Heart left ventricle (tissue), 16 donors: ENCODE measurements at regions not wholly inside any gene's neighbourhood (a gene's known extent, or its start where the extent isn't known, plus 50 kb on each side); places are given as distances from the start of the nearest gene placed in this dataset.

ENCODE experiments used
- ATAC-seq, 4 donors: fragments of 200-7000 bp; cut with Tn5 transposase; one replicate each; pipeline ENCODE4 v1.9.1; 2020 to 2022; ENCODE audit warnings: moderate library complexity in 4 of 4, mild to moderate bottlenecking in 3 of 4, moderate number of reproducible peaks in 1 of 4
- DNase-seq, 5 donors: peaks; one replicate each; pipeline ENCODE4 v3.0.0-alpha.2; 2020
- H3K27ac ChIP-seq, 12 donors: fragments of 200-600 bp; sonication (generic) in 4 of 12; one replicate each; pipeline versions ENCODE4 v1.5.0 to v1.8.0; 2016 to 2022; ENCODE audit warnings: mild to moderate bottlenecking in 2 of 12
- H3K27me3 ChIP-seq, 9 donors: fragments of 200-600 bp; sonication (generic) in 2 of 9; one replicate each; pipeline versions ENCODE4 v1.5.1 to v1.8.0; 2016 to 2022; ENCODE audit warnings: mild to moderate bottlenecking in 3 of 9
- H3K36me3 ChIP-seq, 9 donors: fragments of 200-600 bp; sonication (generic) in 2 of 9; one replicate each; pipeline versions ENCODE4 v1.5.0 to v1.8.0; 2018 to 2022; ENCODE audit warnings: mild to moderate bottlenecking in 2 of 9
- H3K4me1 ChIP-seq, 12 donors: fragments of 200-600 bp; sonication (generic) in 4 of 12; one replicate each; pipeline versions ENCODE4 v1.5.0 to v1.8.0; 2016 to 2022; ENCODE audit warnings: mild to moderate bottlenecking in 3 of 12
- H3K4me3 ChIP-seq, 12 donors: fragments of 200-600 bp; sonication (generic) in 4 of 12; one replicate each; pipeline versions ENCODE4 v1.5.0 to v1.8.0; 2017 to 2022; ENCODE audit warnings: mild to moderate bottlenecking in 9 of 12, moderate library complexity in 4 of 12
- H3K9me3 ChIP-seq, 12 donors: fragments of 200-600 bp; sonication (generic) in 4 of 12; one replicate each; pipeline versions ENCODE4 v1.5.0 to v1.8.0; 2016 to 2022; ENCODE audit warnings: mild to moderate bottlenecking in 1 of 12
- POLR2A ChIP-seq, 2 donors: fragments of 450-650 bp; IDR thresholded peaks; one replicate each; pipeline ENCODE4 v1.6.1; 2017; ENCODE audit warnings: antibody characterized with exemption in 2 of 2, mild to moderate bottlenecking in 2 of 2, moderate library complexity in 2 of 2
- WGBS, 4 donors: extraction: QIAGEN DNeasy Blood & Tissue Kit in 2 of 4; methylation state at CpG; one replicate each; pipeline versions ENCODE4 v1.1.5 to v1.1.7; 2013 to 2018; 5-methylcytosine and 5-hydroxymethylcytosine counted together
- intact Hi-C, 10 donors: fragments of 100-400 bp; cut with DNase I; formaldehyde crosslinking; loops; one replicate each; pipeline versions ENCODE4 v1.11.1 to v1.14.2; 2022
- TF ChIP-seq, protein P1 (sequence below), 12 donors: fragments of 200-600 bp; sonication (generic) in 4 of 12; IDR thresholded peaks; one replicate each; pipeline versions ENCODE4 v1.5.0 to v1.8.0; 2018 to 2022; ENCODE audit warnings: antibody characterized with exemption in 12 of 12, mild to moderate bottlenecking in 5 of 12
- donor health status: ischemic (EF 13 %, LVEDD 7.1; RV severe dilation, severe dysfunction).
- donor health status: healthy with polysubstance abuse.
- donor health status: DM: no; HTN: yes; CAD: no.
- donor health status: DM: no; HTN: no; CAD: no.
- donor health status: ischemic (EF 25% LVEDD 6.9; RV normal size, moderate dysfunction).
- donor health status: ischemic (EF 25% LVEDD 5.7; RV mildly dilated, moderate dysfunction).
- donor health status: healthy.
- donor health status: DM: yes; HTN: yes; CAD: no.
- donor health status: ischemic (EF 35%, LVEDD 5.7; RV mildly dilated, moderate dysfunction).
- donor health status: nonischemic (EF 11% LVEDD 7.7; RV severe dilation, severe dysfunction).
- donor health status: DM: yes; HTN: yes; CAD: no.
- donor health status: PGD.
- donor health status: ischemic (EF 29% LVEDD 5.4; RV normal size, mild dysfunction).
- donor health status: nonischemic (EF 23%, LVEDD 6.1; RV moderate dilation, normal function).

DNA sequence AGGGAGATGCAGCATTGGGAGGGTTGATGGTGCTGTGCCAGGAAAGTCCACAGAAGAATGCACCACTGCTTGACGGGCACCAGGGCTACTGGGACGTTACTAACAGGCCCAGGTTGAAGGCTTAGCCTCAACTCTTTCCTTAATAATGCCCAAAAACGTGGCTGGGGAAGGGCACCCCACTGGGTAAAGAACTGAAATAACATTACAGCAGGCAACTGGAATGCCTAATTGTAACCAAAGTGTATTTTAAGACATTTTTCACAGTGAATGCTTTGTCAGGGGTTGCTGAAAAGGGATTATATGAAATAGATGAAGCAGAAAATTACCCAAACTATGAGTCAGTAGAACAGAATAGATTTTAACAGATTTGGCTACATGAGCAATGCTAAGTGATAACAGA is 191.3 kb downstream of the CMPK2 start:
- Histone ChIP-seq H3K36me3 (no peaks in the 10 kb centered on the region), H3K9me3 (no peaks in the 10 kb centered on the region), H3K4me1 (no peaks in the 10 kb centered on the region), H3K4me3 (no peak overlapping the region), H3K27ac (no peak overlapping the region), H3K27me3 (no peaks in the 10 kb centered on the region)
- TF ChIP-seq, protein P1, sequence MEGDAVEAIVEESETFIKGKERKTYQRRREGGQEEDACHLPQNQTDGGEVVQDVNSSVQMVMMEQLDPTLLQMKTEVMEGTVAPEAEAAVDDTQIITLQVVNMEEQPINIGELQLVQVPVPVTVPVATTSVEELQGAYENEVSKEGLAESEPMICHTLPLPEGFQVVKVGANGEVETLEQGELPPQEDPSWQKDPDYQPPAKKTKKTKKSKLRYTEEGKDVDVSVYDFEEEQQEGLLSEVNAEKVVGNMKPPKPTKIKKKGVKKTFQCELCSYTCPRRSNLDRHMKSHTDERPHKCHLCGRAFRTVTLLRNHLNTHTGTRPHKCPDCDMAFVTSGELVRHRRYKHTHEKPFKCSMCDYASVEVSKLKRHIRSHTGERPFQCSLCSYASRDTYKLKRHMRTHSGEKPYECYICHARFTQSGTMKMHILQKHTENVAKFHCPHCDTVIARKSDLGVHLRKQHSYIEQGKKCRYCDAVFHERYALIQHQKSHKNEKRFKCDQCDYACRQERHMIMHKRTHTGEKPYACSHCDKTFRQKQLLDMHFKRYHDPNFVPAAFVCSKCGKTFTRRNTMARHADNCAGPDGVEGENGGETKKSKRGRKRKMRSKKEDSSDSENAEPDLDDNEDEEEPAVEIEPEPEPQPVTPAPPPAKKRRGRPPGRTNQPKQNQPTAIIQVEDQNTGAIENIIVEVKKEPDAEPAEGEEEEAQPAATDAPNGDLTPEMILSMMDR (IDR thresholded peaks at IDR 0.05), result no peak
- TF ChIP-seq POLR2A (IDR thresholded peaks at IDR 0.05), result no peak
- WGBS, 4 donors, result 72 to 77% (median 74%) methylated on average over 3 of the region's 3 CpGs
- DNase-seq (no peak), ATAC-seq (no peak)
- intact Hi-C loops, result no loop called here

DNA sequence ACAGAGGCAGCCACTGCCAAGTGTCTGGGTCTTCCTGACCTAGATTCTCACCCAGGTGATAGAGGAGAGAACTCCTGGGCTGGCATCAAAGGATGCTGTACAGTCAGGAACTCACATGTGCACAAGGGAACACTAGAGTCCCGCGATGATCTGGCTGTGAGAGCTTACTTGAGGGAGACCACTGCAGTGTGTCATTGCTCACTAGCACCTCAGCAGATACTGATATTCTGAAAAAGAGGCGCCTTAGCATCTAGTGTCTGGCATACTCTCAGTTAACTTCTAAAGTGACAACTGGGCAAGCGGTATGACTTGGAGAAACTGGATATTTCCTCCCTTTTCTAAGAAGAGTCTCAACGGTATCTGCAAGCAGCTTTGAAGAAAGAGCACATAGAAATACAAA is 189.9 kb downstream of the CMPK2 start:
- DNase-seq (no peak), ATAC-seq (no peak)
- H3K27ac ChIP-seq, result no peak overlapping the region
- TF ChIP-seq, protein P1 (IDR thresholded peaks at IDR 0.05), result no peak
- TF ChIP-seq POLR2A (IDR thresholded peaks at IDR 0.05), result no peak
- H3K36me3 ChIP-seq, result no peaks in the 10 kb centered on the region
- H3K4me1 ChIP-seq, result no peaks in the 10 kb centered on the region
- H3K9me3 ChIP-seq, result no peaks in the 10 kb centered on the region
- no peaks in the 10 kb centered on the region for H3K27me3 ChIP-seq
- intact Hi-C loops, result no loop called here
- no peak overlapping the region for H3K4me3 ChIP-seq
- WGBS, 4 donors, result 83 to 89% (median 86%) methylated on average over 5 of the region's 5 CpGs

DNA sequence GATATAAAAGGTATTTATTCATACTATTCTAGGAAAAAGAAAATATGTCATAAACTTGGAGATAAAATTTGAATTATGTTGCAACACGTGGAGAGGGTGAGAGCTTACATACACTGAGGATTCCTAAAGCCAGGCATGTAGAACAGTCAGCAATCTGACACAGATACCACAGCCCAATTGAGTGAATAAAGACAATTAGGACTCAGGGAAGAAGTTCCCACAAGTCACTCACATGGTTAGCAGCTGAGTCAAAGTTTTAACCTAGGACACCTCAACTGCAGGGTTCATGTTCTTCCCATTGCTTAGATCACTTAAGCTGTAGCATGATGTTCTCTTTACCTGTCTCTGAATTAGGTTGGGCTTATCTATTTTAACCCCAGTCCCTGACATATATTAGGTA is 189.5 kb downstream of the CMPK2 start:
- H3K27ac ChIP-seq, result no peak overlapping the region
- ATAC-seq, result no peak
- no peaks in the 10 kb centered on the region for H3K36me3 ChIP-seq
- TF ChIP-seq, protein P1 (IDR thresholded peaks at IDR 0.05), result no peak
- TF ChIP-seq POLR2A (IDR thresholded peaks at IDR 0.05), result no peak
- no peak overlapping the region for H3K4me3 ChIP-seq
- intact Hi-C loops, result no loop called here
- no peaks in the 10 kb centered on the region for H3K9me3 ChIP-seq
- no peaks in the 10 kb centered on the region for H3K27me3 ChIP-seq
- 65 to 87% (median 79%) methylated on average over 1 of the region's 1 CpG for WGBS, 4 donors
- no peak for DNase-seq
- no peaks in the 10 kb centered on the region for H3K4me1 ChIP-seq

DNA sequence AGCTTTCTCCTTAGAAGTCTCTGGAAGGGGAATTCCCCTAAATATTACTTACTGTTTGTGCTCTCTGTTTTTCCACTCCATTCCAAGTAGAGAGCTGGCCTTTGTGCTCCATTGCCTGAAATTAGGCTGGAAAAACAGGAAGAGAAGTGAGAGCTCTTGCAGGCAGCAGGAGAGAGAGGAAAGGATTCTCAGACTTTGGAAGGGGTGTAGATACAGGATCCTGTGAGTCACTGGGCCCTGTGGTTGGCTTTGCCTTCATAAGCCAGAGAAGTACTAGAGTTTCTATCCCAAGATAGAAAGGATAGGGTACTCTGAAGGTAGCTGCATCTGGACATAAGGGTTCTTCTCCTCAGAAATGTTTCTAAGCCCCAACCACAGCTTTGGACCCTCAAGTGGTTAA is 188.9 kb downstream of the CMPK2 start:
- DNase-seq (no peak), ATAC-seq (no peak)
- Histone ChIP-seq H3K4me3 (no peak overlapping the region), H3K27ac (no peak overlapping the region), H3K4me1 (no peaks in the 10 kb centered on the region), H3K9me3 (no peaks in the 10 kb centered on the region), H3K27me3 (no peaks in the 10 kb centered on the region), H3K36me3 (no peaks in the 10 kb centered on the region)
- TF ChIP-seq, protein P1 (IDR thresholded peaks at IDR 0.05), result no peak
- TF ChIP-seq POLR2A (IDR thresholded peaks at IDR 0.05), result no peak
- intact Hi-C loops, result no loop called here
